DMS53 treated with DMSO at 0.1 percent for 48 hours (cell line): ENCODE measurements at regions not wholly inside any gene's neighbourhood (a gene's known extent, or its start where the extent isn't known, plus 50 kb on each side); places are given as distances from the start of the nearest gene placed in this dataset.

Source experiments
- DNase-seq: peaks from one replicate; lab custom pipeline; 2025; ENCODE audit not compliant: unreplicated experiment; lab: John Stamatoyannopoulos, UW

DNA sequence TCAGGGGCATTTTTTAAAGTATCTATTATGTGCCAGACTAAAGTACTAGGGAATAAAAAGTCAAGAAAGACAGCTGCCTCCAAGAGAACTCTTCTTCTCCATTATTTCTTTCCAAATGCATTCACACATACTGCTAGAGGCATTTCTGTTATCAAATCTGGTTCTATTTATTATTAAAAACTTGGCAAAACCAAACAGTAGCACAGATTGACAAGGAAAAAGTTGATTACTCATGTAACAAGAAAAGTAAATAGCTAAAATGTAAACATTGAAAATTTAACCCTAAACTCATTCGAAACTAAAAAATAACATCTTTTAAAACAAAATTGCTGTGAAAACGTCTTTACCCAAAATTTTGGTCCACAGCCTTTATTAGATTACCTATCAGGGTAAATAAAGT lies 132.9 kb upstream of the GUCY1A2 start:
- DNase-seq = no peak

DNA sequence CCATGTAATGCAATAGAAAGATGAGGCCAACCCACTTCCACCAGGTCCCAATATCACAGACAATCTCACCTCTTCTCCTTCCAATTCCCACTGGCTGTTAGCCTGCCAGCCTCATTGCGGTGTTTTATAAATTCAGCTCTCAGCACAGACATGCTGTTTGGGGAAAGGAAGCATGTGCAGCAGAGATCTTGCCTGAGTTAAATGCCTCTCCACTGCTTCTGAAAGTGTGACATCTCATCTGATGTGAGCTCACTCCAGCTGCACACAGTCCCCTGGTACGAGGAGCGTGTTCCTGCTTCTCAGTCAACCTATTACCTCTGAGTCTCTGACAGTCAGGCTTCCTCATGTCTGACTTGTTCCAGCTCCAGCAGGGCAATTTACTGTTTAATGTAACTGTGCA lies 122.7 kb upstream of the GUCY1A2 start:
- no peak for DNase-seq

DNA sequence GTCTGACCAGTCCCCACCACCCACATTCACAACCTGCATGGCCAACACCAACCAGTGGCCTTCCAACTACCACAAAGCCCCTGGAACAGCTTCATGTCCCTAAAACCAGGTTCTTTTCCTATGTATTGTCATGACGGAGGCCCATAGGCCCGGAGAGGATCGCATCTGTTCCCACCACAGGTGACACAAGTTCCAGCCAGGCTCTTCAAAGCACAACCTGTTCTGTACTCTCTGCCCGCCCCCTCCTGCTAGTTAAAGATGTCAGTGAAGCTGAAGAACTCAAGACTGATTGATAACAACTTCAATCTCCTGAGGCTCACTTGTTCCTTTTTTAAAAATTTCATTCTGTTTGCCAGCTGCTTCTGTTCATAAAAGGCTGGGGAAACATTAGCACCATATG lies 121.1 kb upstream of the GUCY1A2 start:
- no peak for DNase-seq

DNA sequence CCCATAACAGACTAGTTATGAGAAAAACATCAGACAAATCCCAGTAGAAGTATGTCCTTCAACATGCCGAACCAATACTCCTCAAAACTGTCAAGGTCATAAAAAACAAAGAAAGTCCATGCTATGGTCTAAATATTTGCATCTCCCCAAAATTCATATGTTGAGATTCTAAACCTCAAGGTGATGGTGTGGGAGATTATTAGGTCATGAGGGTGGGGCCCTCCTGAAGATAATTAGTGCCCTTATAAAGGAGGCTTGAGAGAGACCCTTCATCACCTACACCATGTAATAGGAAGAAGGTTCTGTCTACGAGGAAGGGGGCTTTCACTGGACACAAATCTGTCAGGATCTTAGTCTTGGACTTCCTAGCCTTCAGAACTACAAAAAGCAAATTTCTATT lies 118.6 kb upstream of the GUCY1A2 start:
- DNase-seq = no peak

DNA sequence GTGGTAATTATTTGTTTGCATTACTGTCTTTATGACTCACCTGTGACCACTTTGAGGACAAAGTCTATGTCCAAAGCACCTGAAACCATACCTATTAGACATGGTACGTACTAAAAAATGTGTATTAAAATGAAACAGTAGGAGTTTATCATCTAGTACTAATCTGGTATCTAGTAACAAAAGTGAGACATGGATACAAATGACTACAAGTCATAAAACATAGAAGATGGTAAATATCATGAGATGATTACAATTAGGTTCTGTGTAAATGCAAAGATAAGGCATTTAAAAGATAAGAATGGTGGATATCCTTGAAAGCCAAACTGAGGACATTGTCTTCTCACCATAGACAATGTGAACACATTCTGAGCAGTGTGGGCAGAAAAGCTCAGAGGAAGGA lies 113.5 kb upstream of the GUCY1A2 start:
- peak; percentile 68 for DNase-seq

GRCh38 chr11:107123022-107123421 lies 104.7 kb upstream of the GUCY1A2 start:
- DNase-seq = no peak

- no peak for DNase-seq
These were observed 99.9 kb upstream of the GUCY1A2 start for GRCh38 chr11:107118025-107118720.

- no peak for DNase-seq
These were observed 98.1 kb upstream of the GUCY1A2 start for GRCh38 chr11:107116358-107116757.

GRCh38 chr11:107102692-107103477 lies 84.6 kb upstream of the GUCY1A2 start:
- DNase-seq = no peak

GRCh38 chr11:107092667-107093066 lies 74.4 kb upstream of the GUCY1A2 start:
- DNase-seq = no peak

DNA sequence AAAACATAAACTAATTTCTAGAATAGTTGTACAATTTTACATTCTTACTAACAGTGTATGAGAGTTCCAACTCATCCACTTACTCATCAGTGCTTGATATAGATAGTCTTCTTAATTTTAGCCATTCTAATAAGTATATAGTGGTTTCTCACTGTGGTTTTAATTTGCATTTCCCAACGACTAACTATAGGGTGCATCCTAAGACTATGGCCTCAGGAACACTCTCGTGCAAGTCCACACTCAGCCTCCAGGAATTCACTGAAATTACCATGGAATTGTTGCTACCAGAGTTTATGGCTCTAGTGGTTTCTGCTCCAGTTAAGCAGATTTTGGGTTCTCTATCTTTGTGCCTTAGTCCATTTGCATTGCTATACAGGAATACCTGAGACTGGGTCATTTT lies 60.1 kb upstream of the GUCY1A2 start:
- no peak for DNase-seq

DNA sequence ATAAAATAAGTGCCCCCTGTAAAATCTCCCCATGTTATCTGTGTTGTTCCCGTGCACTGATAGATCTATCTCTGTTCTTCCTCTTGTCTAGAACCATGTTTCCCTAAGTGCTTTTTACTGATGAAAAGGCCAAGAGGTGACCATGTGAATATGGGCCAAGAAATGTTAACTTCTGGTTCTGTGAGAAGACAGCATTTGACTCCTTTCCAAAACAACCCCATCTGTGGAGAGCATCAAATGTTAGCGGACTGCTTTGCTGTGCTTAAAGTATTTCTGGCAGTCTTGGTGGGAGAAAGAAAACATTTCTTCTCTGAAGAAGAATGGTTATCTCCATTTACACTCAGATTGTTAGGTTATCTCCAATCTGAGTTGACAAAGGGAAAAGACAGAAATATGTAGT lies 58.6 kb upstream of the GUCY1A2 start:
- no peak for DNase-seq

DNA sequence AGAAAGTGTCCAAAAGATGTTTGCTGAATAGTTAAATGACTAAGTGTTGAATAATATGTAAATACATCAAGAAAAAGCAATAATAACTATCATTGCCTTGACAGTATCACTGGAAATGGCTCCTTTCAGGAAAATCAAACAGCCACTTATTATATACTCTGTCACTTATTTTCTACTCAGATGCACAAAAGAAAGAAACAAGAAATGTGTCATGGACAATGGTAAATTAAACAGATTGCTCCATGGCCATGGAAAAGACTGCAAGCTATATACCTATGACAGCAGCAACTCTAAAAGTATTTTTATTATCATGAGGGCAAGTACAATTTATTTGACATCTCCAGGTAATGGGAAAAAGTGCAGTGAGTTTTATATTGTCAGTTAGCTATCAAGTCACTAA lies 52.9 kb upstream of the GUCY1A2 start:
- no peak for DNase-seq
